IMR-90 (cell line): ENCODE measurements at regions not wholly inside any gene's neighbourhood (a gene's known extent, or its start where the extent isn't known, plus 50 kb on each side); places are given as distances from the start of the nearest gene placed in this dataset.

Experiments used
- ATAC-seq: fragments of 200-7000 bp; cut with Tn5 transposase; 2 replicates; pipeline ENCODE4 v1.9.1; 2020; ENCODE audit warnings: low read depth, mild to moderate bottlenecking, moderate library complexity
- BruUV-seq: library from RNA; stranded (reverse); fragments of 400-500 nt; replicated peaks from 2 replicates; lab custom pipeline; 2021; lab: Mats Ljungman, UMichigan
- CTCF ChIA-PET: fragments of 300-600 bp; formaldehyde crosslinking; extraction: SDS; loops from one replicate; lab custom pipeline; 2021; ENCODE audit warnings: antibody characterized with exemption; lab: Yijun Ruan, JAX
- POLR2A ChIA-PET: fragments of 300-600 bp; sonication (Branson Sonifier 250); formaldehyde crosslinking; loops from one replicate; lab custom pipeline; 2022; ENCODE audit warnings: antibody characterized with exemption; ENCODE audit not compliant: unreplicated experiment; lab: Charles Lee
- DNase-seq: peaks from one replicate; pipeline ENCODE4 v3.0.0; 2013
- H2AFZ ChIP-seq: replicated peaks from 2 replicates; pipeline ENCODE3; 2013; ENCODE audit warnings: low read length, mild to moderate bottlenecking; ENCODE audit not compliant: poor library complexity
- H2AK5ac ChIP-seq: 2 replicates; pipeline ENCODE4 v1.6.1; 2013; ENCODE audit warnings: low read depth, low read length, inconsistent platforms
- H2AK9ac ChIP-seq: replicated peaks from 2 replicates; pipeline ENCODE3; 2013; ENCODE audit warnings: mild to moderate bottlenecking, low read depth, low read length, moderate library complexity; ENCODE audit not compliant: poor library complexity
- H2BK120ac ChIP-seq: 2 replicates; pipeline ENCODE4 v1.6.1; 2013; ENCODE audit warnings: low read depth, low read length, inconsistent platforms
- H2BK15ac ChIP-seq: 3 replicates; pipeline ENCODE4 v1.6.1; 2013; ENCODE audit warnings: low read depth, low read length, inconsistent platforms
- H2BK20ac ChIP-seq: 2 replicates; pipeline ENCODE4 v1.6.1; 2013; ENCODE audit warnings: low read depth, mild to moderate bottlenecking, inconsistent platforms, low read length, moderate library complexity
- H2BK5ac ChIP-seq: 2 replicates; pipeline ENCODE4 v1.6.1; 2013; ENCODE audit warnings: mild to moderate bottlenecking, low read depth, low read length, inconsistent platforms; ENCODE audit not compliant: poor library complexity, severe bottlenecking
- H3K14ac ChIP-seq: replicated peaks from 2 replicates; pipeline ENCODE4 v1.6.1; 2013; ENCODE audit warnings: low read depth, low read length, inconsistent platforms
- H3K18ac ChIP-seq: 2 replicates; pipeline ENCODE4 v1.6.1; 2013; ENCODE audit warnings: low read depth, low read length, control low read depth
- H3K23ac ChIP-seq: 2 replicates; pipeline ENCODE4 v1.6.1; 2013; ENCODE audit warnings: low read depth, low read length, inconsistent platforms
- H3K27ac ChIP-seq: 2 replicates; pipeline ENCODE4 v1.5.1; 2013; ENCODE audit warnings: mild to moderate bottlenecking, control low read depth, low read length; ENCODE audit not compliant: insufficient read depth
- H3K27me3 ChIP-seq: 2 replicates; pipeline ENCODE4 v1.6.1; 2013; ENCODE audit warnings: low read length; ENCODE audit not compliant: control insufficient read depth, insufficient read depth
- H3K36me3 ChIP-seq: 2 replicates; pipeline ENCODE4 v1.6.1; 2013; ENCODE audit warnings: low read length, mixed read lengths; ENCODE audit not compliant: control insufficient read depth, insufficient read depth
- H3K4ac ChIP-seq: 2 replicates; pipeline ENCODE4 v1.6.1; 2013; ENCODE audit warnings: low read depth, low read length, inconsistent platforms
- H3K4me1 ChIP-seq: 2 replicates; pipeline ENCODE4 v1.6.1; 2013; ENCODE audit warnings: low read length, mixed read lengths; ENCODE audit not compliant: control insufficient read depth, insufficient read depth
- H3K4me2 ChIP-seq: 2 replicates; pipeline ENCODE4 v1.6.1; 2013; ENCODE audit warnings: low read depth, mild to moderate bottlenecking, control low read depth, low read length, moderate library complexity
- H3K4me3 ChIP-seq: 2 replicates; pipeline ENCODE4 v1.5.1; 2013; ENCODE audit warnings: low read depth, mild to moderate bottlenecking, control low read depth, low read length, moderate library complexity; ENCODE audit not compliant: insufficient read depth
- H3K56ac ChIP-seq: 2 replicates; pipeline ENCODE4 v1.6.1; 2013; ENCODE audit warnings: low read length, inconsistent platforms; ENCODE audit not compliant: insufficient read depth; ENCODE audit errors: extremely low read depth
- H3K79me1 ChIP-seq, 2 experiments: 2 replicates each; pipeline ENCODE4 v1.6.1; 2013; ENCODE audit warnings: low read length in 2 of 2, inconsistent platforms in 1 of 2, low read depth in 1 of 2
- H3K9ac ChIP-seq: 2 replicates; pipeline ENCODE4 v1.6.1; 2013; ENCODE audit warnings: low read depth, low read length, control low read depth
- H3K9me1 ChIP-seq: 2 replicates; pipeline ENCODE4 v1.6.1; 2013; ENCODE audit warnings: low read length, inconsistent platforms; ENCODE audit not compliant: insufficient read depth
- H3K9me3 ChIP-seq: 2 replicates; pipeline ENCODE4 v1.6.1; 2013; ENCODE audit warnings: low read length; ENCODE audit not compliant: control insufficient read depth, insufficient read depth
- H4K20me1 ChIP-seq: 2 replicates; pipeline ENCODE4 v1.6.1; 2013; ENCODE audit warnings: low read length, inconsistent platforms; ENCODE audit not compliant: insufficient read depth
- H4K5ac ChIP-seq: 2 replicates; pipeline ENCODE4 v1.6.1; 2013; ENCODE audit warnings: mild to moderate bottlenecking, low read depth, low read length, control low read depth
- H4K8ac ChIP-seq, 2 experiments: 2 replicates each; pipeline ENCODE4 v1.6.1; 2013; ENCODE audit warnings: low read depth in 2 of 2, low read length in 2 of 2, control low read depth in 1 of 2, inconsistent platforms in 1 of 2
- H4K91ac ChIP-seq: 2 replicates; pipeline ENCODE4 v1.6.1; 2013; ENCODE audit warnings: low read depth, low read length, inconsistent platforms; ENCODE audit not compliant: insufficient read depth
- BHLHE40 ChIP-seq: fragments of 150-350 bp; IDR thresholded peaks from 2 replicates; pipeline ENCODE4 v1.6.1; 2016; ENCODE audit warnings: mild to moderate bottlenecking, low read depth, low read length
- CEBPB ChIP-seq: IDR thresholded peaks from 2 replicates; pipeline ENCODE4 v1.6.1; 2012; ENCODE audit warnings: low read depth, low read length, improper control_type of control experiment
- CTCF ChIP-seq: conservative IDR thresholded peaks from 2 replicates; pipeline ENCODE4 v1.5.1; 2012; ENCODE audit warnings: mild to moderate bottlenecking, low read depth, low read length, improper control_type of control experiment
- FOS ChIP-seq: fragments of 150-350 bp; IDR thresholded peaks from 2 replicates; pipeline ENCODE4 v1.6.1; 2016; ENCODE audit warnings: low read depth, low read length
- MAFK ChIP-seq: IDR thresholded peaks from 2 replicates; pipeline ENCODE4 v1.6.1; 2012; ENCODE audit warnings: low read depth, low read length, improper control_type of control experiment
- MXI1 ChIP-seq: IDR thresholded peaks from 2 replicates; pipeline ENCODE4 v1.6.1; 2012; ENCODE audit warnings: low read depth, mild to moderate bottlenecking, low read length, moderate library complexity, borderline replicate concordance
- NFE2L2 ChIP-seq: fragments of 150-350 bp; IDR thresholded peaks from 2 replicates; pipeline ENCODE4 v1.6.1; 2016; ENCODE audit warnings: low read depth, mild to moderate bottlenecking, low read length
- POLR2A ChIP-seq: IDR thresholded peaks from 2 replicates; pipeline ENCODE4 v1.6.1; 2012; ENCODE audit warnings: mild to moderate bottlenecking, low read depth, low read length
- RAD21 ChIP-seq: IDR thresholded peaks from 2 replicates; pipeline ENCODE4 v1.6.1; 2012; ENCODE audit warnings: low read length, improper control_type of control experiment
- RCOR1 ChIP-seq: IDR thresholded peaks from 2 replicates; pipeline ENCODE4 v1.6.1; 2012; ENCODE audit warnings: mild to moderate bottlenecking, low read length, improper control_type of control experiment; ENCODE audit not compliant: insufficient replicate concordance
- RFX5 ChIP-seq: IDR thresholded peaks from 2 replicates; pipeline ENCODE4 v1.8.0; 2012; ENCODE audit warnings: low read depth, mild to moderate bottlenecking, low read length, moderate library complexity
- WGBS, 2 experiments: methylation state at CpG; one replicate each; pipeline versions ENCODE4 v1.1.5 to v1.1.7; 2013; ENCODE audit warnings: missing lambda C conversion rate in 2 of 2; ENCODE audit not compliant: insufficient read length in 1 of 2; ENCODE audit errors: extremely low coverage in 2 of 2; 5-methylcytosine and 5-hydroxymethylcytosine counted together
- dilution Hi-C: fragments of 300-500 bp; cut with HindIII; formaldehyde crosslinking; loops from one replicate; pipeline ENCODE4 v1.14.3; 2018; ENCODE audit warnings: low sequenced_read_pairs; ENCODE audit not compliant: unreplicated experiment
- in situ Hi-C: fragments of 300-500 bp; cut with MboI; formaldehyde crosslinking; loops from 3 replicates; pipeline ENCODE4 v1.14.3; 2019; ENCODE audit warnings: low sequenced_read_pairs, inconsistent platforms, mixed read lengths
- intact Hi-C: fragments of 100-400 bp; cut with micrococcal nuclease; formaldehyde crosslinking; loops from 2 replicates; pipeline ENCODE4 v1.10.0; 2022
- TF ChIP-seq, protein P1 (sequence below): fragments of 150-350 bp; IDR thresholded peaks from 2 replicates; pipeline ENCODE4 v1.6.1; 2017; ENCODE audit warnings: mild to moderate bottlenecking, antibody characterized with exemption, low read length, low read depth

DNA sequence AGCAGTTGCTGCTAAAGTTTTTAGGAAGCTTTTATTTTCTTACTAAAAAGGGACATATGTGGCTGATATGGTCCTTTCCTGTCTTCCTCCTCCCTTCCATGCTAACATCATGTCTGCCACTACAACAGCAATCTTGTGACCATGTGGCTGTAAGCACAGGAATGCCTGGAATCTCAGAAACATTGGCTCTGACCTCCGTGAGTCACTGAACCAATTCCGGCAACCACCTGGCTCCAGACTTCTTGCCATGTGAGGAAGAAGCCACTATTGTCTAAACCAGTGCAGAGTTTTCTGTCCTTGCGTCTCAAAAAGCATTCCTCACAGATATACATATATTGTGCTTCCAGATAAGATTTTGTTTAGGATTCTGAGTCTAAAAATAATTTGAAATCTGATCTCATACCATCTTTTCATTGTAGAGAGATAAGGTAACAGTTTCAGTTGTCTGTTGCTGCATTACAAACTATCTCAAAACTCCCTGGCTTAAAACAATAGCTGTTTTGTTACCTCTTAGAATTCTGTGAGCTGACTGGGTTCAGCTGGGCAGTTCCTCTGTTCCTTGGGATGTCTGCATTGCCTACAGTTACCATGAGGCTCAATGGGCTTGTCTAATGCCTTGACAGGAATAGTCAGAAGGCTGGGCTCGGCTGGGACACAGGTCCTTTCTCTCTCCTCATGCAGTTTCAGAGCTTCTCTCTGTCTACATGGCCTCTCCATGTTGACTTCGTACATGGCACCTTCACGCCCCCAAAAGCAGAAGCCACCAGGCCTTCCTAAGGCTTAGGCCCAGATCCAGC is 77.3 kb upstream of the MAGI1 start:
- in situ Hi-C loops, result no loop called here
- H3K36me3 ChIP-seq, result no peaks in the 10 kb centered on the region

More for the DNA sequence above, 77.3 kb upstream of the MAGI1 start:
- Histone ChIP-seq H2BK5ac (peak overlapping the region; percentile 92), H3K9ac (peak overlapping the region; percentile 12; the same call in 1 of the 2 replicates), H2BK20ac (peak overlapping the region; percentile 99), H3K4me3 (no peak overlapping the region), H2AK9ac (peak overlapping the region; percentile 89), H4K91ac (peak overlapping the region; percentile 98), H3K18ac (peak overlapping the region; percentile 97), H2BK120ac (peak overlapping the region; percentile 99), H3K56ac (peak overlapping the region; percentile 95), H3K4me2 (peak overlapping the region; percentile 44), H2AK5ac (peak overlapping the region; percentile 95), H4K8ac (peak overlapping the region; percentile 92 to 98), H3K9me1 (peaks cover 5% of the 10 kb centered on the region; the same call in 1 of the 2 replicates), H3K4ac (peak overlapping the region; percentile 99), H4K20me1 (no peaks in the 10 kb centered on the region; the same call in 1 of the 2 replicates), H3K9me3 (no peaks in the 10 kb centered on the region), H3K79me1 (no peaks in the 10 kb centered on the region), H3K23ac (peak overlapping the region; percentile 97), H3K14ac (peak overlapping the region; percentile 98), H2BK15ac (peak overlapping the region; percentile 96), H3K4me1 (peaks cover 13% of the 10 kb centered on the region), H3K27me3 (no peaks in the 10 kb centered on the region), H3K27ac (peak overlapping the region; percentile 90), H2AFZ (peak overlapping the region; percentile 71), H4K5ac (peak overlapping the region; percentile 90)
- WGBS, 2 experiments, result no CpG with 5 or more reads among the region's 6 CpGs
- intact Hi-C loops, result loop anchor here (5.0 kb wide), 1 partner anchor 79 kb away; the partner anchor contains the start of gene MAGI1
- no TSS peak for BruUV-seq
- dilution Hi-C loops, result no loop called here
- DNase-seq (peak; percentile 98), ATAC-seq (peak; percentile 90)
- POLR2A ChIA-PET, result interaction anchor here (0.7 kb wide), 1 partner anchor 522 kb away, joined by 6 read pairs; no protein-coding TSS in a partner anchor
- CTCF ChIA-PET, result no interaction called here
- no peak for TF ChIP-seq MAFK
- TF ChIP-seq FOS, result peak; percentile 78; the same call in 1 of the 2 replicates
- TF ChIP-seq RCOR1, result peak; percentile 59
- no peak for TF ChIP-seq POLR2A
- TF ChIP-seq, protein P1, sequence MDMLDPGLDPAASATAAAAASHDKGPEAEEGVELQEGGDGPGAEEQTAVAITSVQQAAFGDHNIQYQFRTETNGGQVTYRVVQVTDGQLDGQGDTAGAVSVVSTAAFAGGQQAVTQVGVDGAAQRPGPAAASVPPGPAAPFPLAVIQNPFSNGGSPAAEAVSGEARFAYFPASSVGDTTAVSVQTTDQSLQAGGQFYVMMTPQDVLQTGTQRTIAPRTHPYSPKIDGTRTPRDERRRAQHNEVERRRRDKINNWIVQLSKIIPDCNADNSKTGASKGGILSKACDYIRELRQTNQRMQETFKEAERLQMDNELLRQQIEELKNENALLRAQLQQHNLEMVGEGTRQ, result peak; percentile 60; the same call in 1 of the 2 replicates
- TF ChIP-seq RAD21, result no peak; the same call in none of the 2 replicates
- TF ChIP-seq CEBPB, result peak; percentile 82
- no peak for TF ChIP-seq RFX5
- peak; percentile 52; the same call in 1 of the 2 replicates for TF ChIP-seq BHLHE40
- TF ChIP-seq MXI1, result peak; percentile 71; the same call in 1 of the 2 replicates
- TF ChIP-seq CTCF, result no peak
- no peak for TF ChIP-seq NFE2L2
